ENCODE measurements at regions not wholly inside any gene's neighbourhood (a gene's known extent, or its start where the extent isn't known, plus 50 kb on each side); places are given as distances from the start of the nearest gene placed in this dataset.

DNA sequence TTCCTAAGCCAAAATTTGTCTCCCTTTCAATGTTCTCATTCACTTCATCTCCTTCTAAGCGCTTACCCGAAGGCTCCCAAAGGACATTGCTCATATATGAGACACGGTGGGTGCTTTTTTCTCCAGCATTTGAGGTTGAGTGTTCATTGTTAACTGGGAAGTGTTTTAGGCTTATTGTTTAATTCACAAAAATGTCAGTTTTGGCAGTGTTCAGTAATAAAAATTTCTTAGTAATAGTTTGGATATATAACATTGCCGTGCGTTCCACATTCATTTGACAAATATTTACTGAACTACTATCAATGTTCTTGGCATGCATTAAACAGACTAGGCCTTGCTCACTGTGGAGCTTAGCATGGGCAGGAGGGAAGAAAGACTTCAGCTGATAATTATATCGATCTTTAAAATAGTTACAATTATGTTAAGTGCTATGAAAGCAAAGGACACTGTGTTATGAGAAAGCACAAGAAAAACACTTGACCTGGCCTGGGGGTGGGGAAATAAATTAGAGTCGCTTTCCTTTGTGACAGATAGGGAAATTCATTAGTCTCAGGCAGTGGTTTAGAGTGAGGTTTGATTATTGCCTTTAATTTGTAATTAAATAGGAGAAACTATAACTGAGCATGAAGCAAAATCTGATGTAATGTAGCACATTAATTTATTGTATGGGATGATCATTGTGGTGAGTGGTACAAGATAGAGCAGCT lies 82.2 kb upstream of the DOCK10 start:
- Histone ChIP-seq H3K27ac (replicated peaks) (no peak overlapping the region), H3K27me3 (ENCODE audit: insufficient read depth, poor library complexity, severe bottlenecking) (no peaks in the 10 kb centered on the region), H3K4me3 (replicated peaks; ENCODE audit: insufficient read depth, low read length) (no peak overlapping the region)
- DNase-seq (ENCODE audit: low read depth in 1 of 2, low spot score in 1 of 2): no peak
- TF ChIP-seq SPI1 (IDR thresholded peaks at IDR 0.05; ENCODE audit: borderline replicate concordance, low read depth) (no peak), GABPA (IDR thresholded peaks at IDR 0.05; ENCODE audit: low read depth) (no peak), POLR2AphosphoS5 (IDR thresholded peaks at IDR 0.05; ENCODE audit: low read depth) (no peak)
- TF ChIP-seq, protein P1, sequence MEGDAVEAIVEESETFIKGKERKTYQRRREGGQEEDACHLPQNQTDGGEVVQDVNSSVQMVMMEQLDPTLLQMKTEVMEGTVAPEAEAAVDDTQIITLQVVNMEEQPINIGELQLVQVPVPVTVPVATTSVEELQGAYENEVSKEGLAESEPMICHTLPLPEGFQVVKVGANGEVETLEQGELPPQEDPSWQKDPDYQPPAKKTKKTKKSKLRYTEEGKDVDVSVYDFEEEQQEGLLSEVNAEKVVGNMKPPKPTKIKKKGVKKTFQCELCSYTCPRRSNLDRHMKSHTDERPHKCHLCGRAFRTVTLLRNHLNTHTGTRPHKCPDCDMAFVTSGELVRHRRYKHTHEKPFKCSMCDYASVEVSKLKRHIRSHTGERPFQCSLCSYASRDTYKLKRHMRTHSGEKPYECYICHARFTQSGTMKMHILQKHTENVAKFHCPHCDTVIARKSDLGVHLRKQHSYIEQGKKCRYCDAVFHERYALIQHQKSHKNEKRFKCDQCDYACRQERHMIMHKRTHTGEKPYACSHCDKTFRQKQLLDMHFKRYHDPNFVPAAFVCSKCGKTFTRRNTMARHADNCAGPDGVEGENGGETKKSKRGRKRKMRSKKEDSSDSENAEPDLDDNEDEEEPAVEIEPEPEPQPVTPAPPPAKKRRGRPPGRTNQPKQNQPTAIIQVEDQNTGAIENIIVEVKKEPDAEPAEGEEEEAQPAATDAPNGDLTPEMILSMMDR (IDR thresholded peaks at IDR 0.05; ENCODE audit: insufficient read depth, low read length): no peak
- TF ChIP-seq, protein P2, sequence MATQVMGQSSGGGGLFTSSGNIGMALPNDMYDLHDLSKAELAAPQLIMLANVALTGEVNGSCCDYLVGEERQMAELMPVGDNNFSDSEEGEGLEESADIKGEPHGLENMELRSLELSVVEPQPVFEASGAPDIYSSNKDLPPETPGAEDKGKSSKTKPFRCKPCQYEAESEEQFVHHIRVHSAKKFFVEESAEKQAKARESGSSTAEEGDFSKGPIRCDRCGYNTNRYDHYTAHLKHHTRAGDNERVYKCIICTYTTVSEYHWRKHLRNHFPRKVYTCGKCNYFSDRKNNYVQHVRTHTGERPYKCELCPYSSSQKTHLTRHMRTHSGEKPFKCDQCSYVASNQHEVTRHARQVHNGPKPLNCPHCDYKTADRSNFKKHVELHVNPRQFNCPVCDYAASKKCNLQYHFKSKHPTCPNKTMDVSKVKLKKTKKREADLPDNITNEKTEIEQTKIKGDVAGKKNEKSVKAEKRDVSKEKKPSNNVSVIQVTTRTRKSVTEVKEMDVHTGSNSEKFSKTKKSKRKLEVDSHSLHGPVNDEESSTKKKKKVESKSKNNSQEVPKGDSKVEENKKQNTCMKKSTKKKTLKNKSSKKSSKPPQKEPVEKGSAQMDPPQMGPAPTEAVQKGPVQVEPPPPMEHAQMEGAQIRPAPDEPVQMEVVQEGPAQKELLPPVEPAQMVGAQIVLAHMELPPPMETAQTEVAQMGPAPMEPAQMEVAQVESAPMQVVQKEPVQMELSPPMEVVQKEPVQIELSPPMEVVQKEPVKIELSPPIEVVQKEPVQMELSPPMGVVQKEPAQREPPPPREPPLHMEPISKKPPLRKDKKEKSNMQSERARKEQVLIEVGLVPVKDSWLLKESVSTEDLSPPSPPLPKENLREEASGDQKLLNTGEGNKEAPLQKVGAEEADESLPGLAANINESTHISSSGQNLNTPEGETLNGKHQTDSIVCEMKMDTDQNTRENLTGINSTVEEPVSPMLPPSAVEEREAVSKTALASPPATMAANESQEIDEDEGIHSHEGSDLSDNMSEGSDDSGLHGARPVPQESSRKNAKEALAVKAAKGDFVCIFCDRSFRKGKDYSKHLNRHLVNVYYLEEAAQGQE (IDR thresholded peaks at IDR 0.05; ENCODE audit: insufficient replicate concordance, low read depth): no peak

DNA sequence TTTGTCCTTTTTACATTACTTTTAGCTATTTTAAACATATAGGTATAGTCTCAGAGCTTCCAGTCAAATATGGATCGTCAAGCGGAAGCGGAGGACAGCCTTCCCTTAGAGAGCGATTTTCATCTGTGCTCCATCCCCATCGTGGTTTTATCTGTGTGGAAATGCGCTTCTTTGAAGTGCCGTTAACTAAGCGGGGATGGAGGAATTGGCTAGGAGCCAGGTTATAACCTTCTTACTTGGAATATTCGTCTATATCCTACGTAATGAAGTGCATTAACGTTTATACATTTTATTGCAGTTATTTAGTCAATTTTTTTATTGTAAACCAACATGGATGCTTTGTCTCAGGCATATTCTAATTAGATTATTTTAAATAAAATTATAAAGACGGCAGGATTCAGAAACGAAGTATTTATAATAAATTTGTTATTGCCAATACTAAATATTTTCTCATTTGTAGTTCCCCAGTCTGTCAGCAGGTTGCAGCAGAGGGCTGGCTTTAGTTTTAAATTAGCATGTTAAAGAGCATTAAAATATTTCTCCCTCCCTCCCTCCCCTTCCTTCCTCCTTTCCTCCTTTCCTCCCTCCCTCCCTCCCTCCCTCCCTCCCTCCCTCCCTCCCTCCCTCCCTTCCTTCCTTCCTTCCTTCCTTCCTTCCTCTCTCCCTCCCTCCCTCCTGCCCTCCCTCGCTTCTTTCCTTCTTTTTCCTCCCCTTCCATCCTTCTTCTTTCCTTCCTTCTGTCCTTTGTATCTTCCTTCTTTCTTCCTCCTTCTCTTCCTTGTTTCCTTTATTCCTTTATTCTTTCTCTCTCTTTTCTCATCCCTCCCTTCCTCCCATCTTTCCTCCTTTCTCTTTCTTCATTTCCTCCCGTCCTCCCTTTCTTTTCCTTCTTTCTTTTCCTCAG lies 80.6 kb upstream of the DOCK10 start:
- Histone ChIP-seq H3K27ac (replicated peaks) (no peak overlapping the region), H3K4me3 (replicated peaks; ENCODE audit: insufficient read depth, low read length) (no peak overlapping the region), H3K27me3 (ENCODE audit: insufficient read depth, poor library complexity, severe bottlenecking) (no peaks in the 10 kb centered on the region)
- TF ChIP-seq GABPA (IDR thresholded peaks at IDR 0.05; ENCODE audit: low read depth) (no peak), POLR2AphosphoS5 (IDR thresholded peaks at IDR 0.05; ENCODE audit: low read depth) (no peak), SPI1 (IDR thresholded peaks at IDR 0.05; ENCODE audit: borderline replicate concordance, low read depth) (no peak)
- TF ChIP-seq, protein P2 (IDR thresholded peaks at IDR 0.05; ENCODE audit: insufficient replicate concordance, low read depth): no peak
- TF ChIP-seq, protein P1 (IDR thresholded peaks at IDR 0.05; ENCODE audit: insufficient read depth, low read length): peak; percentile 13
- no peak for DNase-seq (ENCODE audit: low read depth in 1 of 2, low spot score in 1 of 2)

DNA sequence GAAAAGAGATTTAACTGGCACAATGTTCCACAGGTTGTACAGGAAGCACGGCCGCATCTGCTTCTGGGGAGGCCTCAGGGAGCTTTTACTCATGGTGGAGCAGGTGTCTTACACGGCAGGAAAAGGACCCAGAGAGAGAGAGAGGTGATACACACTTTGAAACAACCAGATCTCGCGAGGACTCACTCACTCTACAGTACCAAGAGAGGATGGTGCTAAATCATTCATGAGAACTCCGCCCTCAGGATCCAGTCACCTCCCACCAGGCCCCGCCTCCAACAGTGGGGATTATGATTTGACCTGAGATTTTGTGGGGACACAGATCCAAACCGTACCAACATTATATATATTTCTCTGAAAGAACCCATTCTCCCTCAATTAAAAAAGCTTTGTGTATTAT lies 79.7 kb upstream of the DOCK10 start:
- Histone ChIP-seq H3K27me3 (ENCODE audit: insufficient read depth, poor library complexity, severe bottlenecking) (no peaks in the 10 kb centered on the region), H3K27ac (replicated peaks) (no peak overlapping the region), H3K4me3 (replicated peaks; ENCODE audit: insufficient read depth, low read length) (no peak overlapping the region)
- TF ChIP-seq GABPA (IDR thresholded peaks at IDR 0.05; ENCODE audit: low read depth) (no peak), POLR2AphosphoS5 (IDR thresholded peaks at IDR 0.05; ENCODE audit: low read depth) (no peak), SPI1 (IDR thresholded peaks at IDR 0.05; ENCODE audit: borderline replicate concordance, low read depth) (no peak)
- TF ChIP-seq, protein P1 (IDR thresholded peaks at IDR 0.05; ENCODE audit: insufficient read depth, low read length): no peak
- TF ChIP-seq, protein P2 (IDR thresholded peaks at IDR 0.05; ENCODE audit: insufficient replicate concordance, low read depth): no peak
- no peak for DNase-seq (ENCODE audit: low read depth in 1 of 2, low spot score in 1 of 2)
